PC-3 (cell line): ENCODE measurements at regions not wholly inside any gene's neighbourhood (a gene's known extent, or its start where the extent isn't known, plus 50 kb on each side); places are given as distances from the start of the nearest gene placed in this dataset.

Experiments
- ATAC-seq: fragments of 200-7000 bp; cut with Tn5 transposase; 2 replicates; pipeline ENCODE4 v1.9.1; 2020; ENCODE audit warnings: mild to moderate bottlenecking, moderate library complexity
- BruUV-seq: library from RNA; stranded (reverse); fragments of 400-500 nt; replicated peaks from 2 replicates; lab custom pipeline; 2021; lab: Mats Ljungman, UMichigan
- CTCF ChIA-PET: fragments of 300-600 bp; sonication (Branson Sonifier 250); formaldehyde crosslinking; loops from one replicate; lab custom pipeline; 2022; ENCODE audit warnings: antibody characterized with exemption; lab: Charles Lee
- POLR2A ChIA-PET: fragments of 300-600 bp; sonication (Branson Sonifier 250); formaldehyde crosslinking; loops from one replicate; lab custom pipeline; 2022; ENCODE audit warnings: antibody characterized with exemption; ENCODE audit not compliant: unreplicated experiment; lab: Charles Lee
- DNase-seq: peaks from one replicate; pipeline ENCODE4 v3.0.0-alpha.2; 2015
- H2AFZ ChIP-seq: fragments of 300-600 bp; sonication (generic); 2 replicates; pipeline ENCODE4 v1.6.0; 2016; ENCODE audit warnings: antibody characterized with exemption, low read length
- H3F3A ChIP-seq: fragments of 300-600 bp; sonication (generic); one replicate; pipeline ENCODE4 v1.6.0; 2017; ENCODE audit warnings: antibody characterized with exemption, low read length, control low read depth, mild to moderate bottlenecking; ENCODE audit not compliant: unreplicated experiment
- H3K27ac ChIP-seq: fragments of 300-600 bp; sonication (generic); 2 replicates; pipeline ENCODE4 v1.5.1; 2016; ENCODE audit warnings: mild to moderate bottlenecking, low read length
- H3K27me3 ChIP-seq: fragments of 300-600 bp; sonication (generic); 2 replicates; pipeline ENCODE4 v1.6.1; 2016; ENCODE audit warnings: low read length, mixed read lengths
- H3K36me3 ChIP-seq: fragments of 300-600 bp; sonication (generic); 2 replicates; pipeline ENCODE4 v1.6.1; 2016; ENCODE audit warnings: low read depth, mixed run types, low read length, mixed read lengths
- H3K4me1 ChIP-seq: fragments of 300-600 bp; sonication (generic); 2 replicates; pipeline ENCODE4 v1.5.1; 2016; ENCODE audit warnings: low read length; ENCODE audit not compliant: insufficient read depth
- H3K4me2 ChIP-seq: fragments of 300-600 bp; sonication (generic); 2 replicates; pipeline ENCODE4 v1.6.0; 2016; ENCODE audit warnings: low read length
- H3K4me3 ChIP-seq: fragments of 300-600 bp; sonication (generic); 2 replicates; pipeline ENCODE4 v1.5.1; 2016; ENCODE audit warnings: mild to moderate bottlenecking, low read length, mixed read lengths
- H3K79me2 ChIP-seq: fragments of 300-600 bp; sonication (generic); 2 replicates; pipeline ENCODE4 v1.6.1; 2017; ENCODE audit warnings: low read length, mixed read lengths
- H3K9ac ChIP-seq: fragments of 300-600 bp; sonication (generic); 2 replicates; pipeline ENCODE4 v1.6.0; 2016; ENCODE audit warnings: mild to moderate bottlenecking, low read length
- H3K9me2 ChIP-seq: fragments of 300-600 bp; sonication (generic); replicated peaks from 2 replicates; pipeline ENCODE4 v1.6.1; 2016; ENCODE audit warnings: mixed run types, low read length, mixed read lengths
- H3K9me3 ChIP-seq: fragments of 300-600 bp; sonication (generic); 2 replicates; pipeline ENCODE4 v1.6.1; 2016; ENCODE audit warnings: low read length, mixed read lengths
- H4K20me1 ChIP-seq: fragments of 300-600 bp; sonication (generic); 2 replicates; pipeline ENCODE4 v1.6.1; 2016; ENCODE audit warnings: low read length, mixed read lengths
- CTCF ChIP-seq: fragments of 300-600 bp; sonication (generic); conservative IDR thresholded peaks from 2 replicates; pipeline ENCODE4 v1.5.1; 2017; ENCODE audit warnings: antibody characterized with exemption, low read depth, mild to moderate bottlenecking, low read length
- EZH2 ChIP-seq: fragments of 300-600 bp; sonication (generic); IDR thresholded peaks from one replicate; pipeline ENCODE4 v1.6.1; 2017; ENCODE audit warnings: antibody characterized with exemption, mild to moderate bottlenecking, low read length; ENCODE audit not compliant: unreplicated experiment
- EZH2phosphoT487 ChIP-seq: fragments of 300-600 bp; sonication (generic); IDR thresholded peaks from 2 replicates; pipeline ENCODE4 v1.6.1; 2018; ENCODE audit warnings: mild to moderate bottlenecking, antibody characterized with exemption, low read length, borderline replicate concordance
- intact Hi-C: fragments of 100-400 bp; cut with micrococcal nuclease; formaldehyde crosslinking; loops from 2 replicates; pipeline ENCODE4 v1.9.0; 2023

- intact Hi-C loops = no loop called here
- Histone ChIP-seq H3K79me2 (no peaks in the 10 kb centered on the region), H3K4me3 (no peak overlapping the region), H3F3A (no peaks in the 10 kb centered on the region), H3K27ac (no peak overlapping the region), H3K9ac (no peak overlapping the region), H3K9me3 (no peaks in the 10 kb centered on the region), H3K36me3 (no peaks in the 10 kb centered on the region), H3K27me3 (peaks cover 7% of the 10 kb centered on the region; the same call in 1 of the 2 replicates), H3K4me2 (no peak overlapping the region), H2AFZ (no peak overlapping the region), H4K20me1 (no peaks in the 10 kb centered on the region), H3K9me2 (no peaks in the 10 kb centered on the region), H3K4me1 (no peaks in the 10 kb centered on the region)
- TF ChIP-seq EZH2 (no peak), CTCF (no peak), EZH2phosphoT487 (no peak)
- CTCF ChIA-PET = no interaction called here
- BruUV-seq = no TSS peak
- ATAC-seq = no peak
- POLR2A ChIA-PET = no interaction called here
- no peak for DNase-seq
Observed at GRCh38 chr6:85035766-85036165, 271.4 kb upstream of the TBX18 start.

- intact Hi-C loops = no loop called here
- H3K27ac ChIP-seq = no peak overlapping the region
- no peak overlapping the region for H3K9ac ChIP-seq
- TF ChIP-seq EZH2phosphoT487 (no peak), EZH2 (no peak), CTCF (no peak)
- no peaks in the 10 kb centered on the region for H3K4me1 ChIP-seq
- no peak overlapping the region for H2AFZ ChIP-seq
- ChIA-PET CTCF (no interaction called here), POLR2A (no interaction called here)
- no peak for ATAC-seq
- no peak overlapping the region for H3K4me2 ChIP-seq
- no peaks in the 10 kb centered on the region for H3K79me2 ChIP-seq
- H3K9me2 ChIP-seq = no peaks in the 10 kb centered on the region
- no peak overlapping the region for H3K4me3 ChIP-seq
- H3K27me3 ChIP-seq = peaks cover 7% of the 10 kb centered on the region; the same call in 1 of the 2 replicates
- H3K9me3 ChIP-seq = no peaks in the 10 kb centered on the region
- no peak for DNase-seq
- H3K36me3 ChIP-seq = no peaks in the 10 kb centered on the region
- H3F3A ChIP-seq = no peaks in the 10 kb centered on the region
- BruUV-seq = no TSS peak
- H4K20me1 ChIP-seq = no peaks in the 10 kb centered on the region
Observed at GRCh38 chr6:85033547-85033946, 269.1 kb upstream of the TBX18 start.

- Histone ChIP-seq H3K9me2 (no peaks in the 10 kb centered on the region), H3F3A (no peaks in the 10 kb centered on the region), H3K4me3 (no peak overlapping the region), H4K20me1 (no peaks in the 10 kb centered on the region), H3K4me1 (no peaks in the 10 kb centered on the region), H3K36me3 (no peaks in the 10 kb centered on the region), H3K9me3 (no peaks in the 10 kb centered on the region), H3K27me3 (no peaks in the 10 kb centered on the region; the same call in 1 of the 2 replicates), H3K27ac (no peak overlapping the region), H3K9ac (no peak overlapping the region), H3K4me2 (no peak overlapping the region), H2AFZ (no peak overlapping the region), H3K79me2 (no peaks in the 10 kb centered on the region)
- ChIA-PET POLR2A (no interaction called here), CTCF (no interaction called here)
- no peak for ATAC-seq
- no peak for DNase-seq
- TF ChIP-seq EZH2 (no peak), CTCF (no peak), EZH2phosphoT487 (no peak)
- intact Hi-C loops = no loop called here
- no TSS peak for BruUV-seq
Observed at GRCh38 chr6:85026021-85026420, 261.6 kb upstream of the TBX18 start.
